GM12878 (cell line): ENCODE measurements at regions not wholly inside any gene's neighbourhood (a gene's known extent, or its start where the extent isn't known, plus 50 kb on each side); places are given as distances from the start of the nearest gene placed in this dataset.

Source experiments
- ASH2L ChIP-seq: fragments of 300-600, 200-600 bp; sonication (generic); IDR thresholded peaks from 2 replicates; pipeline ENCODE4 v1.6.1; 2017; ENCODE audit warnings: low read depth, mild to moderate bottlenecking, borderline replicate concordance
- ATF3 ChIP-seq: IDR thresholded peaks from 2 replicates; pipeline ENCODE4 v1.6.1; 2011; ENCODE audit warnings: low read depth, mild to moderate bottlenecking, low read length, moderate library complexity, borderline replicate concordance; ENCODE audit errors: extremely low read depth
- CBX3 ChIP-seq: fragments of 200-600 bp; sonication (generic); IDR thresholded peaks from 2 replicates; pipeline ENCODE4 v1.6.1; 2016; ENCODE audit warnings: low read depth, borderline replicate concordance
- CEBPB ChIP-seq, 2 experiments: fragments of 150-350 bp in 1 of 2; IDR thresholded peaks; 2 replicates each; pipeline ENCODE4 v1.6.1; 2012 to 2014; ENCODE audit warnings: low read depth in 2 of 2, low read length in 2 of 2, borderline replicate concordance in 1 of 2, inconsistent platforms in 1 of 2
- CREM ChIP-seq: IDR thresholded peaks from 2 replicates; pipeline ENCODE4 v1.6.1; 2014; ENCODE audit warnings: antibody characterized with exemption, low read depth
- EP300 ChIP-seq, 2 experiments: fragments of 150-350 bp in 1 of 2; IDR thresholded peaks; 2 replicates each; pipeline ENCODE4 v1.6.1; 2011 to 2012; ENCODE audit warnings: low read depth in 2 of 2, low read length in 2 of 2, borderline replicate concordance in 1 of 2, improper control_type of control experiment in 1 of 2, inconsistent platforms in 1 of 2; ENCODE audit not compliant: control insufficient read depth in 1 of 2
- FOXK2 ChIP-seq: fragments of 450-650 bp; IDR thresholded peaks from 2 replicates; pipeline ENCODE4 v1.6.1; 2017; ENCODE audit warnings: mild to moderate bottlenecking, moderate library complexity
- GABPA ChIP-seq: IDR thresholded peaks from 2 replicates; pipeline ENCODE4 v1.6.1; 2014; ENCODE audit warnings: antibody characterized with exemption, low read depth, mild to moderate bottlenecking, inconsistent platforms
- KDM1A ChIP-seq: fragments of 200-600 bp; sonication (generic); IDR thresholded peaks from 2 replicates; pipeline ENCODE4 v1.6.1; 2016; ENCODE audit warnings: borderline replicate concordance
- NFYB ChIP-seq: IDR thresholded peaks from 2 replicates; pipeline ENCODE4 v1.6.1; 2011; ENCODE audit warnings: low read depth, mild to moderate bottlenecking, low read length, improper control_type of control experiment, moderate library complexity; ENCODE audit not compliant: insufficient read depth
- PKNOX1 ChIP-seq: fragments of 450-650 bp; IDR thresholded peaks from 2 replicates; pipeline ENCODE4 v1.6.1; 2016; ENCODE audit warnings: mild to moderate bottlenecking
- RAD51 ChIP-seq: fragments of 450-650 bp; IDR thresholded peaks from 2 replicates; pipeline ENCODE4 v1.6.1; 2016; ENCODE audit warnings: moderate library complexity, mild to moderate bottlenecking, inconsistent platforms
- RB1 ChIP-seq: fragments of 450-650 bp; formaldehyde crosslinking; IDR thresholded peaks from 2 replicates; pipeline ENCODE4 v1.6.1; 2017; ENCODE audit warnings: mild to moderate bottlenecking, borderline replicate concordance
- RCOR1 ChIP-seq: conservative IDR thresholded peaks from 2 replicates; pipeline ENCODE4 v1.6.1; 2012; ENCODE audit warnings: low read depth, low read length, improper control_type of control experiment
- SIN3A ChIP-seq: IDR thresholded peaks from 2 replicates; pipeline ENCODE4 v1.6.1; 2012; ENCODE audit warnings: low read depth, low read length, improper control_type of control experiment
- SMARCA5 ChIP-seq: fragments of 450-650 bp; IDR thresholded peaks from 2 replicates; pipeline ENCODE4 v1.6.1; 2017; ENCODE audit warnings: mild to moderate bottlenecking
- SREBF2 ChIP-seq: IDR thresholded peaks from 2 replicates; pipeline ENCODE4 v1.6.1; 2012; ENCODE audit warnings: mild to moderate bottlenecking, low read length
- STAT1 ChIP-seq: fragments of 450-650 bp; conservative IDR thresholded peaks from 2 replicates; pipeline ENCODE4 v1.6.1; 2014; ENCODE audit warnings: antibody characterized with exemption, mild to moderate bottlenecking
- TCF12 ChIP-seq: IDR thresholded peaks from 2 replicates; pipeline ENCODE4 v1.6.1; 2011; ENCODE audit warnings: low read depth, mild to moderate bottlenecking, low read length
- WRNIP1 ChIP-seq: IDR thresholded peaks from 2 replicates; pipeline ENCODE4 v1.6.1; 2011; ENCODE audit warnings: low read depth, low read length, improper control_type of control experiment, borderline replicate concordance
- YBX1 ChIP-seq: fragments of 450-650 bp; IDR thresholded peaks from 2 replicates; pipeline ENCODE4 v1.6.1; 2016; ENCODE audit warnings: antibody characterized with exemption
- ZBTB11 ChIP-seq: fragments of 450-650 bp; formaldehyde crosslinking; IDR thresholded peaks from 2 replicates; pipeline ENCODE4 v1.5.0; 2022; ENCODE audit warnings: mild to moderate bottlenecking, missing genetic modification characterization
- ZNF207 ChIP-seq: fragments of 450-650 bp; IDR thresholded peaks from 2 replicates; pipeline ENCODE4 v1.6.1; 2014; ENCODE audit warnings: antibody characterized with exemption, mild to moderate bottlenecking, borderline replicate concordance

GRCh38 chr12:94872971-94873733, 130.3 kb downstream of the NDUFA12 start (continued):
- TF ChIP-seq ZBTB11 (CRISPR knock-in tag) (no peak), NFYB (no peak), ASH2L (no peak; the same call in 1 of the 2 replicates), SREBF2 (no peak), WRNIP1 (no peak), ATF3 (no peak), EP300 (IDR thresholded peaks at IDR 0.05; ENCODE audit: borderline replicate concordance in 1 of 2, control insufficient read depth in 1 of 2, low read depth in 2 of 2, low read length in 2 of 2) (0 out of 4 replicates have a peak, but pooled peaks of 1 of the 2 experiments have one; percentile 25), STAT1 (no peak), CBX3 (no peak), ZNF207 (no peak), TCF12 (no peak), RCOR1 (no peak), YBX1 (no peak), CREM (no peak), RAD51 (no peak), CEBPB (IDR thresholded peaks at IDR 0.05; ENCODE audit: borderline replicate concordance in 1 of 2, low read depth in 2 of 2, low read length in 2 of 2) (no peak), SMARCA5 (peak; percentile 12; the same call in 1 of the 2 replicates), KDM1A (no peak), GABPA (no peak), PKNOX1 (no peak), RB1 (peak; percentile 11; the same call in 1 of the 2 replicates), SIN3A (0 out of 2 replicates have a peak, but pooled peaks have one; percentile 25), FOXK2 (no peak)
